ENCODE measurements at regions not wholly inside any gene's neighbourhood (a gene's known extent, or its start where the extent isn't known, plus 50 kb on each side); places are given as distances from the start of the nearest gene placed in this dataset.

DNA sequence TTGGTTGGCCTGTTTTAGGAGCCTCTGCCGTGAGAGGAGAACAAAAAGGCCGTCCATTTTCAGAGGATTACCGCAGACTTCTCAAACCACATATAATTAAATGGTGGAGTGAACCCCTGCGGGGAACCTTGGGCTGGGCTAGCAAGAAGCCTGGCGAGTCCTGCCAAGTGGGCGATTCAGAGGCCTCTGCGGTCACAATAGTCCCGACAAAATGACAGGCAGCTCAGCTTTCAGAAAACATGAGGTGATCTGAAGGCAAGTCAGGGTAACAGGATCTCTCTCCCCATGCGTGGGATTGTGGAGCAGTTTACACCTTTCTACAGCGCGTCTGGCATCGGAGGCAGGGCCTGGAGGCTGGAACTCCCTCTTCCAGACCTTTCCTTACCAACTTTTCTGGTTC is 134.8 kb downstream of the ASB7 start:
- no peak for DNase-seq

DNA sequence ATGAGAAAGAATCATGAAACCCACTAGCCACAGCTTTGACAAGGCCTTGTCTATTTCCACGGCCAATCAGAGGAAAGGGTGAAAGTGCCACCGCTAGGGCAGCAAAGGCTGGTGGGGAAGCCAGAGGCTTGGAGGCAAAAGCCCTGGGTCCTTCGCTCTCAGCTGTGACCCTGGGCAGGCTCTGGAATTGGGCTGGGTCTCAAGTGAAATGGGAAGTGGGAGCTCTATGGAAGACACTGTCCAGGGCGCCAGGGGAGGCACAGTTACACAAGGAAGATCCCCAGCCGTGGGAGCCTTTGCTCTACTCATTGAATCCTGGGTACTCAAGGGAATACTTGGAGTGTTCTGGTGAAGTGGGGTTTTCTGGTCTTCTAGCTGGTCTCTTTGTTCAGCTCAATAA is 136.2 kb downstream of the ASB7 start:
- no peak for DNase-seq

DNA sequence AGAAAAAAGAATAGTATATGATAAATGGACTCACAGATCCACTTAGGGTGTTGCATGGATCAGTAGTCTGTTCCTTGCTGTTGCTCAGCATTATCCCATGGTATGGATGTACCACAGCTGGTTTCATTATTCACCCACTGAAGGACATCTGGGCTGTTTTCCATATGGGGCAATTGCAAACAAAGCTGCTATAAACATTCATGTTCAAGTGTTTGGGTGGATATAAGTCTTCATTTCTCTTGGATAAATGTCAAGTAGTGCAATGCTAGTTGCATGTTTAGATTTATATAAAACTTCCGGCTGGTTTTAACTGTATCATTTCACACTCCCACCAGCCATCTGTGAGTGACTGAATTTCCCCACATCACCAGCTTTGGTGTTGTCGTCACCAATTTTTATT is 137.7 kb downstream of the ASB7 start:
- DNase-seq, result no peak

DNA sequence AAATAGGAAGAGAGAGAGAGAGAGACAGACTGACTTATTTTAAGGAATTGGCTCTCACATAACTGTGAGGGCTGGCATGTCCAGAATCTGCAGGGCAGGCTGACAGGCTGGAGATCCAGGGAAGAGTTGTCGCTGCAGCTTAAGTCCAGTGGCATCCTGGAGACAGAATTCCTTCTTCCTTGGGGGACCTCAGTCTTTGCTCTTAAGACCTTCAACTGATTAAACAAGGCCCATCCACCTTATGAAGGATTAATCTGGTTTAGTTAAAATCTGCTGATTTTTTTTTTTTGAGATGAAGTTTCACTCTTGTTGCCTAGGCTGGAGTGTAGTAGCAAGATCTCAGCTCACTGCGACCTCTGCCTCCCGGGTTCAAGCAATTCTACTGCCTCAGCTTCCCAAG is 128.0 kb upstream of the ALDH1A3 start:
- no peak for DNase-seq

DNA sequence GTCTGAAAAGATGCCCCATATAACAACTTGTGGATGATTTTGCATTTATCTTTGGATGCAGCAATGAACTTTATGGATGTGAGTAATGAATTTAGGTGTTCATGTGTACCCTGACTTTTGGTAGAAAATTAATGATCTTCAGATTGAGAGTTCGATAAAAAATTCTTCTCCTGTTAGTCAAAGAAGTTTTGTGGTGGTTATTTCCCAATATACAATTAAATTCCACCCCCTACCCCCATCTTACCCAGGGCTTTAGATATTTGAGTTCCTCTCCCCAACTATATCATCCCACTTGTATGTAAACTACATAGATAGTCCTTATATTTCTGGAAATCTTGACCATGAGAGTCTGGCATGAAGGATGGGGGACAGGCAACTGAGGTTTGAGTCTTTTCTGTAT is 126.1 kb upstream of the ALDH1A3 start:
- no peak for DNase-seq

DNA sequence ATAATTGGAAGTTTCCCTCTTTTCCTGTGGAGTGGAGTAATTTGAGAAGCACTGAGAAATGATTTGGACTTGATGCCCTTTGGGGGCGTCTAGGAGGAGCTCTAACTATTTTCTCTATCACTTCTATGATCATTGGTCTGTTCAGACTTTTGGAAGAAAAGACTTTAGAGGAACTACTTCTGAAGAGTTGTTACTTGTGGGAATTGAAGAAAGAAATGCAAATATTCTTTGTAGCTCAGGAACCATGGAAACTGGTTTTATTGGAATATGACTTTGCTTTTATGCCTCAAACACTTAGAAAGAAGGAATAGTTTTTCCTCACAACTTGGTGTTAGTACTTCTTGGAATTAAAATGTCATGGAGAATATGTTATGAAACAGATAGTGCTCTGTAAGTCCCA is 122.0 kb upstream of the ALDH1A3 start:
- no peak for DNase-seq

DNA sequence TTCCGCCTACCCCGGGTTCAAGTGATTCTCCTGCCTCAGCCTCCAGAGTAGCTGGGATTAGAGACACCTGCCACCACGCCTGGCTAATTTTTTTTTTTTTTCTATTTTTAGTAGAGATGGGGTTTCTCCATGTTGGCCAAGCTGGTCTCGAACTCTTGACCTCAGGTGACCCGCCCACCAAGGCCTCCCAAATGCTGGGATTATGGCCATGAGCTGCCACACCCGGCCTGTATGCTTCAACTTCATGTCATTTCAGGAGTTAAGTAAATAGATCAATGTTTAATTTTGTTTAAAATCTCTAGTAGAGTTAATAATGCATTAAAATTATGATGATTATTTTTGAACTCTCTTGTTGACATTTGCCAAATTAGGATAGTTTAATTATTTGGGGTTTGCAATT is 121.1 kb upstream of the ALDH1A3 start:
- no peak for DNase-seq

DNA sequence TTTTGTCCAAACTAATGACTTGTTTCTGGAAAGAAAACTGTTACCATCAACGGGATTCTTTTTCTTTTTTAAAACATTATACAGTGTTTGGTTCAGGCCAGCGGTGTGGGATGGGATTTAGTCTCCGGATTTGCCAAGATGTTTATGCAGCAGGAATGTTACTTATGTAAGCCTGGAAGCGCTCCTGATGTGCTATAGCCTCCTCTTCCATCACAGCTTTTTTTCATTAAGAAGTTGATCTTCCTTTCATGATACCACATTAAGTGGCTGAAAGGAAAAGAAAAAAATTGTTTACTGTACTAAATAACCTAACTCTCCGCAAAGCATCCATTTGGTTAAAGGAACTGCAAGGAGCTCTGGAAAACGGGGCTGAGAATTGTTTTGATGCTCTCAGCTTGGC is 120.5 kb upstream of the ALDH1A3 start:
- DNase-seq, result no peak

DNA sequence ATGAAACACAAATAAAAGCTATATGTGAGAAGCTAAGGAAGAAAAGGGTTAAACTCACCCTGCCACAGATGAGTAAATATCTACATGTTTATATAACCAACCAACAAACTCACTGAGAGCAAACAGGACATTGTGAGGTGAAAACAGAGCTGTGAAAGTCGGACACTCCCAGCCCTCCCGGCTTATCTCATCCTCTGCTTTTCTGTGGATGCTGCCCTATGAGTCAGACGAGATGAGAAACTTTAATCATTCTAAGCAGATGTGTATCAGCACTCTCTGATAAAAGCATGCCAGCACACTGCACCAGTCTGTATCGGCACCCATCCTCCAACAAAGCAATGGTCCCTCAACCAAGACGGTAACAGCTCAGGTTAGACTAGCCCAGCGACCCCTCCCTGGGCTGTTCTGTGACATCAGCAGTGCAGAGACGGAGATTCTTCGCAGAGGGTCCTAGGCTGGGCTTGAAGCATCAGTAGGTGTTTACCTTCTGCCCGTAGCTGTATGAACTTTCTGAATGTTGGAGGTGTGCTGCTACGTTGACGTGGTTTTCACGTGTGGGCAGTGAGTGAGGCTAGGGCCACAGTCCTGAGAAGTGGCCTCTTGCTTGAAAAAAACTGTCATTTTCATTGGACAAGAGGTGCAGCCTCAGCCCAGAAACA is 119.8 kb upstream of the ALDH1A3 start:
- no peak for DNase-seq

DNA sequence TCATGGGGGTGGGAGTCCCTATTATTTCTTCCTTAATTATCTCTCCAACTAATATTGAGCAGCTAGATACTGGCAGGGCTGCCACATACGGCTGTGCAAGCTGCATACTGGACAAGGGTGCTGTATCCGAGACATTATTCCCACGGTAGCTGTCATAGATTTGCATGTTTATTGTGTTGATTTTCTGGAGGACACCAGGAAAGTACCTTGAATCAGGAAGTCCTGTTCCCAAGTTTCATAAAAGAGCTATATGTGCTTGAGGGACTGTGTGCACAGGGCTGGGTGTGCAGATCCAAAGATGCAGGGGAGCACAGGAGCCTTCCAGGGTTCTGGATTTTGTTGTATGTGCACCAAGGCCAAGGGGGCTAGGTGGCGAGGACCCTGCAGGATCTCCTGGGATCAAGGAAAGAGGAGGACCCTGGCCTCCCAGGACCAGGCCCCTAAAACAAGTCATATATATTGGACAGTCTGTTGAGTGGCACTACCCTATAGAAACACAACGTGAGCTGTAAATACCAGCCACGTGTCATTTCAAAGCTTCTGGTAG is 119.2 kb upstream of the ALDH1A3 start:
- DNase-seq, result no peak

DNA sequence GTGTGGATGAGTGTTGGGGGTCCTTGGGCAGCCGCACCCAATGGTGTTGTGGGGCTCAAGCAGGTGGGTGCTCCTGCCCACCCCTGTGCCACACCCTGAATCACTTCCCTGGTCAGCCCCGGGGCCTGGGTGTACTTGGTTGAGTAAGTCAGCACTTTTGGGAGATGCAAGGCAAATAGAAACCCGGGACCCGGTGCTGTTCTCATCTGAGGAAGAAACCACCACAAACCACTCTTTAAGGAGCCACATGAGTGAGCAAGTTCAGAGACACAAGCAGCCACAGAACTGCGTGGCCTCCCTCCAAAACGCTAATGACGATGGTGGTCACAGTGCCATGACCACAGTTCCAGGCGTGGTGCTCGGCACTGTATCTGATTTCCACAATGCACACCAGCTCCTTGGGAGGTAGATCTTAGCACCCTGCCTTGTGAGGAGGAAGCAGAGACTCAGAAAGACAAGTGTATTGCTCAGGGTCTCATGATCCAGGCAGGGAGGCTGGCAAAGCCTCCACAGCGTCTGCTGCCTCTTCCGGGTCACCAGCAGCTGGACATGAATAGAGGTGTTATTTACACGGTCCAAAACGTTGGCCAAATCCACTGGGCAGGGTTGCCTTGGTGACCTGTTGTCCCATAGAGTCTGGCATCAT is 118.2 kb upstream of the ALDH1A3 start:
- no peak for DNase-seq

DNA sequence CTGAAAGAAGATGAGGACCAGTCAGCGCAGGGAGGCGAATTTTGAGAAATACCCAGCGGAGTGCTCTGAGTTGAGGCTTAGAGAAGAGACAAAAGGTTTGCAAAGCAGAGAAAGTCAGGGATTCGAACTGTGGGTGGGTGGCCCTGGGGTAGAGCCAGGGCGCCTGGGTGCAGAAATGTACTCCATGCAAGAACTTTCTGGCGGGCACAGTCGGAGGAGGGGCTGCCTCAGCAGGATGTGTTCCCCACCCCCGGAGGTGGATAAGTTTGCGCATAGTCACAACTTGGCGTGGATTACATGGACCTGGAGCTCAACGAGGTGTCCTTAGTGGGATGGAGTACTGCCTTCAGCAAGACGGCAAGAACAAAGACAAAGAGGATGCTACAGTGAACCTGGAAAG is 117.3 kb upstream of the ALDH1A3 start:
- no peak for DNase-seq

DNA sequence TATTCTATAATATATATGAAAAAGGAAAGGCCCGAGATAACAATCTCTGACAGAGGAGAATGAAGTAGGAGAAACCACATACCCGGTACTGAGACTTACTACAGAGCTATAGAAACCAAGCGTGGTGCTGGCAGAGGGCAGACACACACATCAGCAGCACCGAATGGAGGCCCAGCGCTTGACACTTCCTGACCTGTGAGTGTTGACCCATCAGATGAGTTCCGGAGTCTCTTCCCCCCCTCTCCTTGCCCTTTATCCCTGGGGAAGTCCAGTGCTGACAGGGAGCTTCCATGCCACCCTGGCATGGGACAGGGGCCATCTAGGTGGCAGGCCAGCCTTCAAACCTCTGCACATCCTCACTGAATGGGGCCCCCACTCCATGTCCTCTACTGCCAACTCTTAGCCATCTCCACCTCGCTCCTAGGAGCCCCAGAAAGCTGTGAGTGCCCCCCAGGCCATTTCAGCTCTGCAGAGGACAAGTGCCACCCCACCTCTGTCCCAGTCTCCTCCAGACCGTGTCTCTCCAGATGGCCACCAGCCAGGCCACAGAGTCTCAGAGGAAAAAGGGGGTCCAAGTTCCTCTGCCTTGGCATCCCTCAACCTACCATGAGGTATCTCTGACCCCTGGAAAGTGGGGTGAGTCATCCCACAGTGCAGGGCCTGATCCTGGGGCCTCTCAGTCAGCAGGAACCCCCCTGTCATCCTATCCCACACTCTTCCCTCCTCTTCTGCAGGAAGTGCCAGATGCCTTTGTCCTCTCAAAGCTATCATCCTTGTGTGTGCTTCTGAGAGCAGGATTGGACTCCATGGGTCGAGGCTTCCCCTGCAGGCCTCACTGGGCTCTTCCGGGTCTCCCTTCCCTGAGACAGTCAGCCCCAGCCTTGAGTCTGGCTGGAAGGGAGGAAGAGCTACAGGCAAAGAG is 116.5 kb upstream of the ALDH1A3 start:
- no peak for DNase-seq

DNA sequence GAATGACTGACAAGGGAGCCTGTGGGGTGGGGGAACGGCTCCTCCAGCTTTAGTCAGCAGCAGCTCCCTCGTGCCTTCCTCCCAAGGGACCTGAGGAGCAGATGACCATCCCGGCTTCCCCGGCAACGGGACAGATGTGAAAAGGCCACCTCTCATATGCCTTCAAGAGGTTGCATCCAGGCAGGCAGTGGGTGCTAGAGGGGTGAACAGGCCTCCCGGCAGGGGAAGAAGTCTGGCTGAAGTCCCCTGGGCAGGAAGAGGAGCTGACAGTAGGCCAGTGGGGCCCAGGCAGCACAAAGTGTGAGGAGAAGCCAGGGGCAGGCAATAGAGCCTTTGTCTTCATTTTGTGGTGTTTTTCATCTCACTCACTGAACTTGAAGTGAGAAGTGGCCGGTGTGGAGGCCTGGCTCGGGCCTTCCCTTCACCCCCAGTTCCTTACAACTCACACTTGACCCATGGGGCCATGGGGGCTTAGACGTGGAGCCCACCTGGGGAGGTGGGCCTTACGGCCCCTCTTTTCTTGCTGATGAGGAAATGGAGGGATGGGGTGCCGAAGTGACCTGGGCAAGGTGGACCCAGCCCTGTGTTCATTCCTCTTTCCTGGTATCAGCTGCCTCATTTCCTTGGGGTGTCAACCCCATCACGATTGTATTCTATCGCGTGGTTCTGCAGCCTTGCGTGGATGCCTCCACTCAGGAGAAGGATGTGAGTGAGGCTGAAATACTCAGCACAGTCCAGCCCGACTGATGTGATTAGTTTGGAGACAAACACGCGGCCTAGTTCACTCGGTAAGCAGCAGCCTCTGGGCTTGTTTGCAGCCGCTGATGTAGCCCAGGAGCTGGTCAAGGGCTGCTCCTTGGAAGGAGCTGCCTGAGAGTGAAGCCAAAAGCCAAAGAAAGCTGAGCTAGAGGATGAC is 115.5 kb upstream of the ALDH1A3 start:
- DNase-seq, result no peak

DNA sequence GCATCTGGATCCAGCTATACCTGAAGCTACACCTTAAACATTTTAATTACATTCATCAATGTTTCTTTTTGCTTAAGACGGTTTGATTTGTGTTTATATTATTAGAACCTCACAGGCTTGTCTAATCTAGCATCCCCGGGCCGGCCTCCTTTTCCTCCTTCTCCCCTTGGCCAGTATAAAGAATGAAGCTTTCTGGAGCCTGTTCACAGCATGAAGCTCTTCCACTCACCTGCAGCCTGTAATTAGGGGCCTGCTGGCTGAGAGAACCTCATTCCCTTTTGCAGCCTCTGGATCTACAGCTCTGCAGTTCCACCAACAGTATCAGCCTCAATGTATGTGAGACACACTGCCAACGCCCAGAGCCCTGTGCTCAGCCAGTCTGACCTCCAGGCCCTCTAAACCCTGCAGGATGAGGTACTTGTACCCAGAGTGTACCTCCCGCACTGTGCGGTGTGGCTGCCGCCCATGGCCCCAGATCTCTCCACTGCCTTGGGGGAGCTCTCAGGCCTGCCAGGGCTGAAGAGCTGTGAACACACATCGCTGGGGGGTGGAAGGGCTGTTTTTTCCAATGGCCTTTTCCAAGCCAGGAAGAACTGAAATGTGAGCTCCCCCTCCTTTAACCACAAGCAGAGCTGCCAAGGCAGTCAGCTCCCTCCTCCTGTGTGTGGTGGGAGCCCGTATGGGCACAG is 114.7 kb upstream of the ALDH1A3 start:
- no peak for DNase-seq

DNA sequence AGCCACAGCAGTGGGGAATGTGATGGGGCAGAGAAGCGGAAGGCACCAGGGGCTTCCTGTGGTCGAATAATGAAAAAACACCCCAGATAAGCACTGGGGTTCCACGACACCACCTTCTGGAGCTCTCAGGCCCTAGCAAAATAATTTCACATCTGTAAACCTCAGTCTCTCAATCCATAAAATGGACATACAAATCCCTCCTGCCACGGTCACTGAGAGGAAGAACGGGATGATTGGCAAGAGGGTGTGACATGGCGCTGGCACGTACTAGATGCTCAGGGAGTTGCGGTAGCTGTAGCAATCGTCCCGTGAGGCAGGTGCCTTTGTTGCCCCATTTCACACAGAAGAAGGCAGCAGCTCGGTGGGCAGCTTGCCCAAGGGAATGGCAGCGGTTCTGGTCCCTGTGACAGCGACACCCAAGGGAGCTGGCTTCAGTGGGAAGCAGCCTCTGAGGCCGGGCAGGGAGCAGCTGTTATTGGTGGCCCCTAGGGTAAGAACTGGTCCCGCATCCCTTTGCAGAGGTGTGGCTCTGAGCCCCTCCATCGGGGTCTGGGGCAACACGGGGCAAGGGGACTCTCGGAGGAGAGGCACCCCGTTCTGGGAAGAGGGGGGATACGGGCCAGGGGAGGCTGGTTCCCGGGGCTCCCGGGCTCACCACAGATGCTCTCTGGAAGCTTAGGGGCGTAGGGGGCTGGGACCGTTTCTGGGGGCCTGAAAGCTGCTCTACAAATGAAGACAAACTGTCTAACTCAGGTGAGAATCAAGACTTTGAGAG is 114.0 kb upstream of the ALDH1A3 start:
- DNase-seq, result no peak

DNA sequence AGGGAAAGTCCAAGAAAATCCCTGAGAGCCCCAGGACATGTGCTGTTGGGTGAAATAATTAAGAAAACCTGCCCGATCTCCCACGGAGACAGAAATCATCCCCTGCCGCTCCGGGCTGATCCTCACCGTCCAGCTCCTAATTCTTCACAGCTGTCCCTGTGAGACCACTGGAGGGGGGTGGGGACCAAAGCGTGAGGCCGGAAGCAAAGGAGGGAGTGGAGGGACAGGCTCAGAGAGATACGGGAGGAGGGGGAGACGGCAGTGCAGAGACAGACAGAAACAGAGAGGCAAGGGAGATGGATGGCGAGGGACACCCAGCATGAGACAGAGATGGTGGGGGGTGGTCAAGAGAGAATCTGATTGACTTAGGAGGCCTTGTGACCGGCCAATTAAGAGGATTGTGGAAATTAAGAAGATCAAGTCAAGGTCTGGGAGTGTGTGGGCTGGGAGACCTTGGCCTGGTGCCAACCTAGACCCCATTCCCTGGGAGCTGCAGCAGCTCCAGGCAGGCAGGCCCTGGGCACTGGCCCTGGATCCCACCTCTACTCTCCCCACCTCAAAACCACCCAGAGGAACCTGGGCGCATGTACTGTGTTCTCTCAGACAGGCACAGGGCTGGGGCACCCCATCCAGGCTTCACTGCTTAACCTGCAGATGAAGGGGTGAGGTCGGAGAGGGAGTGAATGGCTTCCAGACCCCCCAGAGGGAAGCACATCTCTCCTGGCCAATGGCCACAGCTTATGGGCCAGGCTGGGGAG is 113.2 kb upstream of the ALDH1A3 start:
- DNase-seq, result no peak

DNA sequence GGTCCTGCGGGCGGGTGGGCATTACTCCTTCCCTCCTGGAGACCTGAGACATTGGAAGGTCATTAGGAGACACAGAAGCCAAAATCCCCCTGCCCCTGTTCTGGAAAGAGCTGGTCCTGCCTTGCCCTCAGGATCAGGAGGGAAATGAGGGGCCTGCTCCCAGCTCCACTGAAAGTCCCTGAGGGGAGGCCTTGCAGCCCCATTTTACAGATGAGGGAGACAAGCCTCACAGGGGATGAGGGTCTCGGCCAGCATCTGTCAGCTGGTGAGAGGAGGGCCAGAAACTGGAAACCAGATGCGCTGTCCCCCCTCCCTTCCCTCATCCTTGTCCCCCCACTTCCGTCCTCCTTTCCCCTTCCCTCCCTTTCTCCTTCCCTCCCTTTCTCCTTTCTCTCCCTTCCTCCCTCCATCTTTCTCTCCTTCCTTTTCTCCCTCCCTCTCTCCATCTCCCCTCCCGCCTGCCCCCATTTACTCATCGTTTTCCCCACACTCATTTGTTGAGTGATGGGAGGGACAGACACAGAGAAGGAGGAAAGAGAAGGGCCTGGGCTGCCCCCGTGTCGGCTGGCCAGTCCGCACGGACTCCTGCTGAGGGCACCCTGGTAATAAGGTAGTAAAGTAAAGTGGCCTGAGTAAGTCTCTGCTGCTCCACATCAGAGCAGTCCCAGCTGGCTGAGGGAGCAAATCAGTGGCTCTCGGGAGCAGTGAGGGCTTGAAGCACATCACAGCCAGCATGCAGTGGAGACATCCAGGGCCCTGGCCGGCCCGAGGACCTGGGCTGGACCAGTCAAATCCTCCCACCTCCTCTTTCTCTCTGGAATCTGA is 112.4 kb upstream of the ALDH1A3 start:
- no peak for DNase-seq

DNA sequence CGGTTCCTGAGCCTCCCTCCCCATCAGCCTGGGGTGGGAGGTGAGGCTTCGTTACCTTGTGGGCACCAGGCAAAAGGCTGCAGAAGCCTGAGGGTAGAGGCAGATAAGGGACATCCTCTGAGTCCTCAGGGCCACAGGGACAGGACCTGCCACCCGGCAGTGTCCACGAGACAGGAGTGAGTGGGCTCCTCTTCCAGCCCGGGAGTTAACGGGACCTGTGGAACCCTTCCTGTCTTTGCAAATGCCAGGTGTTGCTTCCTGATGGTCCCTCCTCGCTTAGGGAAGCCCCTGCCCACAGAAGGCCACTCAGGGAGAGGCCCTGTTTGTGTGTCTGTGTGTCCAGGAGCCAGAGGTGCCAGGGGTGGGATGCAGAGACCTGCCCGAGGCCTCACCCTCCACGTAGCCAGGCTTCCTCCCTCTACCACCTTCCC is 111.1 kb upstream of the ALDH1A3 start:
- no peak for DNase-seq

Measured in CD4-positive, alpha-beta T cell treated with Interleukin-4 for 1 hour (primary cell).